SK-N-SH treated with all-trans-retinoic acid at 6 μM for 48 hours (cell line): ENCODE measurements at regions not wholly inside any gene's neighbourhood (a gene's known extent, or its start where the extent isn't known, plus 50 kb on each side); places are given as distances from the start of the nearest gene placed in this dataset.

Experiments
- CREB5 ChIP-seq: fragments of 250-450 bp; sonication (Bioruptor Pico); IDR thresholded peaks from 2 replicates; pipeline ENCODE4 v1.5.1; 2020; ENCODE audit warnings: low read depth, mild to moderate bottlenecking, moderate library complexity
- CSRNP3 ChIP-seq: fragments of 250-450 bp; sonication (Bioruptor Pico); IDR thresholded peaks from 2 replicates; pipeline ENCODE4 v1.5.1; 2021; ENCODE audit warnings: mild to moderate bottlenecking, moderate library complexity
- TF ChIP-seq, protein P1 (sequence below): fragments of 250-450 bp; sonication (Bioruptor Pico); IDR thresholded peaks from 2 replicates; pipeline ENCODE4 v1.8.0; 2020; ENCODE audit warnings: mild to moderate bottlenecking, moderate library complexity, borderline replicate concordance

DNA sequence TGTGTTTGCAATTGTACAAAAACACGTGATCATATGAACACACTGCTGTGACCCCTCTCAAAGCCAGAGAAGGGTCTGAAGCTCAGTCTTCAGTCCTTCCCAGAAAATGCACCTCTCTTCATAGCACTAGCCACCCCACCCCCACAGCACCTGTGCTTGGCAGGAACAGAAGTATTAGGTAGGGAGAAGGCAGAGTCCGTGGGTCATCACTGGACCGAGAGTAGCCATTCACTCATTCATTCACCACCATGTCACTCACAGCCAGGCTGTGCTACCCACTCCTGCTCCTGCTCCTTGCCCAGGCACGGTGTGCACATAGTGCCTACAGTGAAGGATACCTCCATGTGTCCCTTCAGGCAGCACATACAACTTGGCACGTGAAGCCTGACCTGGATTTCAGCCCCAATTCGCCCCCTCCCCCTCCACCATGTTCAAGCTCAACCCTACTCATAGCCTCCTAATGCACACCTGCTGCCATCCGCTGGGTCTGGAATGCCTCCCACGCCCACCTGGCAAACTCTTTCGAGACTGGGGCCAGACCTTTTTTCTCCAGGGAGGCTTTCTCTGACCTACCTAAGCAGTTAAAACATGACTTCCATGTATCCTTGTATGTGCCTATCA lies 81.9 kb upstream of the GALNT2 start:
- TF ChIP-seq CSRNP3 (CRISPR knock-in tag) (no peak), CREB5 (no peak)
- TF ChIP-seq, protein P1, sequence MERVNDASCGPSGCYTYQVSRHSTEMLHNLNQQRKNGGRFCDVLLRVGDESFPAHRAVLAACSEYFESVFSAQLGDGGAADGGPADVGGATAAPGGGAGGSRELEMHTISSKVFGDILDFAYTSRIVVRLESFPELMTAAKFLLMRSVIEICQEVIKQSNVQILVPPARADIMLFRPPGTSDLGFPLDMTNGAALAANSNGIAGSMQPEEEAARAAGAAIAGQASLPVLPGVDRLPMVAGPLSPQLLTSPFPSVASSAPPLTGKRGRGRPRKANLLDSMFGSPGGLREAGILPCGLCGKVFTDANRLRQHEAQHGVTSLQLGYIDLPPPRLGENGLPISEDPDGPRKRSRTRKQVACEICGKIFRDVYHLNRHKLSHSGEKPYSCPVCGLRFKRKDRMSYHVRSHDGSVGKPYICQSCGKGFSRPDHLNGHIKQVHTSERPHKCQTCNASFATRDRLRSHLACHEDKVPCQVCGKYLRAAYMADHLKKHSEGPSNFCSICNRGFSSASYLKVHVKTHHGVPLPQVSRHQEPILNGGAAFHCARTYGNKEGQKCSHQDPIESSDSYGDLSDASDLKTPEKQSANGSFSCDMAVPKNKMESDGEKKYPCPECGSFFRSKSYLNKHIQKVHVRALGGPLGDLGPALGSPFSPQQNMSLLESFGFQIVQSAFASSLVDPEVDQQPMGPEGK (CRISPR knock-in tag): no peak
